ENCODE measurements at regions not wholly inside any gene's neighbourhood (a gene's known extent, or its start where the extent isn't known, plus 50 kb on each side); places are given as distances from the start of the nearest gene placed in this dataset.

- Mint-ChIP-seq H3K4me1 (peaks cover 3% of the 10 kb centered on the region), H3K27ac (no peak overlapping the region), H3K27me3 (no peaks in the 10 kb centered on the region), H3K9me3 (ENCODE audit: insufficient read depth) (no peaks in the 10 kb centered on the region), H3K4me3 (no peak overlapping the region)
- H3K79me2 ChIP-seq (ENCODE audit: control insufficient read depth, insufficient read depth, low read length): no peaks in the 10 kb centered on the region
- ATAC-seq (ENCODE audit: low read depth) (no peak), DNase-seq (no peak)
- no peak overlapping the region for H3K4me2 ChIP-seq (replicated peaks; ENCODE audit: low read depth, low read length, poor library complexity, severe bottlenecking)
- WGBS (ENCODE audit: insufficient coverage): no CpG with 5 or more reads among the region's 3 CpGs
- intact Hi-C loops (cut with micrococcal nuclease): no loop called here
- POLR2A ChIA-PET: no interaction called here
- no peak overlapping the region for H3K4me3 ChIP-seq (ENCODE audit: control extremely low read depth in 1 of 5, extremely low read depth in 1 of 5, insufficient read depth in 1 of 5, low read depth in 2 of 5, low read length in 4 of 5)
- H3K36me3 ChIP-seq (replicated peaks in 1 of 2; ENCODE audit: control extremely low read depth in 1 of 2, control insufficient read depth in 1 of 2, extremely low read depth in 1 of 2, insufficient read depth in 2 of 2, low read length in 1 of 2): no peaks in the 10 kb centered on the region
- no peak overlapping the region for H3K9ac ChIP-seq (ENCODE audit: low read length)
- H3K4me1 ChIP-seq (ENCODE audit: control insufficient read depth in 2 of 2, insufficient read depth in 2 of 2, low read length in 2 of 2): no peaks in the 10 kb centered on the region
- H3K27me3 ChIP-seq (replicated peaks in 1 of 4; ENCODE audit: control extremely low read depth in 1 of 4, control insufficient read depth in 3 of 4, insufficient read depth in 4 of 4, low read length in 3 of 4): no peaks in the 10 kb centered on the region
- no peaks in the 10 kb centered on the region for H3K9me3 ChIP-seq (ENCODE audit: control extremely low read depth in 1 of 3, control insufficient read depth in 2 of 3, insufficient read depth in 1 of 3, low read length in 2 of 3)
- H2AFZ ChIP-seq (ENCODE audit: insufficient read depth, low read depth, low read length, poor library complexity, severe bottlenecking): no peak overlapping the region
- TF ChIP-seq CTCF (IDR thresholded peaks at IDR 0.05) (no peak), EZH2 (IDR thresholded peaks at IDR 0.05; ENCODE audit: borderline replicate concordance, insufficient read depth, low read depth, low read length, poor library complexity, severe bottlenecking) (no peak)
- H3K27ac ChIP-seq (ENCODE audit: low read length in 2 of 2): no peak overlapping the region
- no peaks in the 10 kb centered on the region for H4K20me1 ChIP-seq (ENCODE audit: control insufficient read depth, insufficient read depth, low read length, poor library complexity, severe bottlenecking)
- CTCF ChIA-PET: interaction anchor here (0.7 kb wide), 1 partner anchor 884 kb away, joined by 3 read pairs; no protein-coding TSS in a partner anchor
These were observed 104.2 kb upstream of the STXBP5 start for GRCh38 chr6:147099974-147100373.

- Histone ChIP-seq H3K27me3 (replicated peaks in 1 of 4; ENCODE audit: control extremely low read depth in 1 of 4, control insufficient read depth in 3 of 4, insufficient read depth in 4 of 4, low read length in 3 of 4) (no peaks in the 10 kb centered on the region), H3K79me2 (ENCODE audit: control insufficient read depth, insufficient read depth, low read length) (no peaks in the 10 kb centered on the region), H3K36me3 (replicated peaks in 1 of 2; ENCODE audit: control extremely low read depth in 1 of 2, control insufficient read depth in 1 of 2, extremely low read depth in 1 of 2, insufficient read depth in 2 of 2, low read length in 1 of 2) (no peaks in the 10 kb centered on the region), H2AFZ (ENCODE audit: insufficient read depth, low read depth, low read length, poor library complexity, severe bottlenecking) (no peak overlapping the region), H3K4me1 (ENCODE audit: control insufficient read depth in 2 of 2, insufficient read depth in 2 of 2, low read length in 2 of 2) (no peaks in the 10 kb centered on the region), H3K9ac (ENCODE audit: low read length) (no peak overlapping the region), H3K9me3 (ENCODE audit: control extremely low read depth in 1 of 3, control insufficient read depth in 2 of 3, insufficient read depth in 1 of 3, low read length in 2 of 3) (no peaks in the 10 kb centered on the region), H3K4me3 (ENCODE audit: control extremely low read depth in 1 of 5, extremely low read depth in 1 of 5, insufficient read depth in 1 of 5, low read depth in 2 of 5, low read length in 4 of 5) (no peak overlapping the region), H3K27ac (ENCODE audit: low read length in 2 of 2) (no peak overlapping the region), H3K4me2 (replicated peaks; ENCODE audit: low read depth, low read length, poor library complexity, severe bottlenecking) (no peak overlapping the region), H4K20me1 (ENCODE audit: control insufficient read depth, insufficient read depth, low read length, poor library complexity, severe bottlenecking) (no peaks in the 10 kb centered on the region)
- Mint-ChIP-seq H3K27ac (no peak overlapping the region), H3K27me3 (no peaks in the 10 kb centered on the region), H3K4me1 (peaks cover 3% of the 10 kb centered on the region), H3K9me3 (ENCODE audit: insufficient read depth) (no peaks in the 10 kb centered on the region), H3K4me3 (no peak overlapping the region)
- ChIA-PET CTCF (no interaction called here), POLR2A (no interaction called here)
- TF ChIP-seq EZH2 (IDR thresholded peaks at IDR 0.05; ENCODE audit: borderline replicate concordance, insufficient read depth, low read depth, low read length, poor library complexity, severe bottlenecking): no peak
- no peak for TF ChIP-seq CTCF (IDR thresholded peaks at IDR 0.05)
- WGBS (ENCODE audit: insufficient coverage): no CpG with 5 or more reads among the region's 2 CpGs
- intact Hi-C loops (cut with micrococcal nuclease): no loop called here
- DNase-seq: no peak
- no peak for ATAC-seq (ENCODE audit: low read depth)
These were observed 101.2 kb upstream of the STXBP5 start for GRCh38 chr6:147103007-147103406.

Data from B cell (primary cell).